Activated CD8-positive, alpha-beta memory T cell treated with anti-CD3 and anti-CD28 coated beads, Interleukin-2, amount 10 ng/mL, durations not matched to agents 7 days and 5 days (primary cell): ENCODE measurements at regions not wholly inside any gene's neighbourhood (a gene's known extent, or its start where the extent isn't known, plus 50 kb on each side); places are given as distances from the start of the nearest gene placed in this dataset.

Experiments used
- ATAC-seq: fragments of 150-1000 bp; cut with Tn5 transposase; one replicate; pipeline ENCODE4 v1.10.0; 2021; ENCODE audit warnings: moderate library complexity
- CTCF ChIA-PET: fragments of 350-600 bp; sonication (Branson Sonifier 250); formaldehyde crosslinking; loops from one replicate; lab custom pipeline; 2021; ENCODE audit warnings: antibody characterized with exemption; lab: Charles Lee
- DNase-seq: peaks from one replicate; pipeline ENCODE4 v3.0.0-alpha.2; 2020
- H3K27ac Mint-ChIP-seq: one replicate; pipeline ENCODE4 v1.8.0; 2021; ENCODE audit warnings: mild to moderate bottlenecking, mixed read lengths
- H3K27me3 Mint-ChIP-seq: one replicate; pipeline ENCODE4 v1.8.0; 2021; ENCODE audit warnings: mixed read lengths
- H3K36me3 Mint-ChIP-seq: one replicate; pipeline ENCODE4 v1.8.0; 2021; ENCODE audit warnings: mild to moderate bottlenecking, mixed read lengths
- H3K4me1 Mint-ChIP-seq: one replicate; pipeline ENCODE4 v1.8.0; 2021; ENCODE audit warnings: mixed read lengths
- H3K4me3 Mint-ChIP-seq: one replicate; pipeline ENCODE4 v1.8.0; 2021; ENCODE audit warnings: mild to moderate bottlenecking, moderate library complexity, mixed read lengths
- H3K9me3 Mint-ChIP-seq: one replicate; pipeline ENCODE4 v1.8.0; 2022; ENCODE audit warnings: low read depth, mixed read lengths

DNA sequence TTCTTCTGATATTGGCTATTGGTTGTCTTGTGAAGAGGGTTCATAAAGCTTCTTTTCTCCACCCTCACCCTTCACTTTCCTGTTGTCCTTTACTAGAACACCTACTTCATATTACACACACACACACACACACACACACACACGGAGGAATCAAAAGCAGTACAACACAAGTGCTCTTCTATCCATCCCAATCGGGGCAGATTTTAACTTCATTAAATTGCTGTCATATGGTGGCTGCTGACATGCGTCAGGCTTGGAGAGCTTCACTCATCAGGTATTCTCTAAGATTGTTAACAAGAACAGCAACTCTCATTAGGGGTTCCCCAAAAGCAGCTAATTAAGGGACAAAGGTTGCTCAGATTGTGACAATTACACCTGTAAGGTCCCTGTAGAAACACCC, 239.1 kb upstream of the MEIS2 start:
- H3K4me3 Mint-ChIP-seq = no peak overlapping the region
- DNase-seq = no peak
- H3K4me1 Mint-ChIP-seq = no peaks in the 10 kb centered on the region
- H3K27ac Mint-ChIP-seq = no peak overlapping the region
- CTCF ChIA-PET = no interaction called here
- H3K27me3 Mint-ChIP-seq = no peaks in the 10 kb centered on the region
- H3K9me3 Mint-ChIP-seq = peaks cover 10% of the 10 kb centered on the region
- no peak for ATAC-seq
- H3K36me3 Mint-ChIP-seq = no peaks in the 10 kb centered on the region

DNA sequence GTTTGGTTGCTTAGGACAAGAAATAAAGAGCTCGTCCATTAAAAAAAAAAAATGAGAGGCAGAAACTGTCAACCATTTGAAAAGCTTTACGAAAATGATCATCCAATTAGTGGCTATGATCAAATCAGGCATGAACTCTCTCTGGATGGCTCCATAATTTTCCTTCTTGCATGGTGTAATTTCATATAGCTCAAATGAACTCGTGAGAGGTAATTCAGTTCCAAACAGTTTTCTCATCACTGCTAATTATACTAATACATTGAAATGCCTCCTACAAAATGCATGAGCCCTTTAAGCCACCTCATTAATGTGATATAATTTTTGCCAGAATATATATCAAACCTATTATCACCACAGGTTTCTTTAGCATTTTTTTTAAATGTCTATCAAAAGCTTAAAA, 239.5 kb upstream of the MEIS2 start:
- H3K4me3 Mint-ChIP-seq = no peak overlapping the region
- DNase-seq (no peak), ATAC-seq (no peak)
- no peaks in the 10 kb centered on the region for H3K4me1 Mint-ChIP-seq
- H3K27ac Mint-ChIP-seq = no peak overlapping the region
- CTCF ChIA-PET = no interaction called here
- peaks cover 10% of the 10 kb centered on the region for H3K9me3 Mint-ChIP-seq
- no peaks in the 10 kb centered on the region for H3K36me3 Mint-ChIP-seq
- no peaks in the 10 kb centered on the region for H3K27me3 Mint-ChIP-seq

DNA sequence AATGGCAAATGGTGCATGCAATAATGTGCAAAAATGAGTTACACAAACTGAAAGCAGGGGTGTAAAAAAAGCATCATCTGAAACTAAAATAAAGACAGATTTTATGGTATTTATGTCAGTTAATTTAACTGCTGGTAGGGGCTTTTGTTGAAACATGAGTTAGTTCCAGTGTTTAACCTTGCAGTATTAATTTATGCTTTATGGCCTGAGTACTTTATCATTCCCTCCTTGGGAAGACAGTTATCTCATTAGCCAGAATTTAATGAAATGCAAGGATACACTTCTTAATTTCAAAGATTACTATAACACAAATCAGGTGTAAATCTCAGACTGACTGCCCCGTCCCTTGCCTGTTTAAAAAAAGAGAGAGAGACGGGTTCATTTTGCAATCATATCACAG, 240.1 kb upstream of the MEIS2 start:
- H3K27me3 Mint-ChIP-seq = no peaks in the 10 kb centered on the region
- H3K4me1 Mint-ChIP-seq = no peaks in the 10 kb centered on the region
- H3K9me3 Mint-ChIP-seq = peaks cover 7% of the 10 kb centered on the region
- CTCF ChIA-PET = no interaction called here
- ATAC-seq (no peak), DNase-seq (no peak)
- no peaks in the 10 kb centered on the region for H3K36me3 Mint-ChIP-seq
- no peak overlapping the region for H3K4me3 Mint-ChIP-seq
- H3K27ac Mint-ChIP-seq = no peak overlapping the region

DNA sequence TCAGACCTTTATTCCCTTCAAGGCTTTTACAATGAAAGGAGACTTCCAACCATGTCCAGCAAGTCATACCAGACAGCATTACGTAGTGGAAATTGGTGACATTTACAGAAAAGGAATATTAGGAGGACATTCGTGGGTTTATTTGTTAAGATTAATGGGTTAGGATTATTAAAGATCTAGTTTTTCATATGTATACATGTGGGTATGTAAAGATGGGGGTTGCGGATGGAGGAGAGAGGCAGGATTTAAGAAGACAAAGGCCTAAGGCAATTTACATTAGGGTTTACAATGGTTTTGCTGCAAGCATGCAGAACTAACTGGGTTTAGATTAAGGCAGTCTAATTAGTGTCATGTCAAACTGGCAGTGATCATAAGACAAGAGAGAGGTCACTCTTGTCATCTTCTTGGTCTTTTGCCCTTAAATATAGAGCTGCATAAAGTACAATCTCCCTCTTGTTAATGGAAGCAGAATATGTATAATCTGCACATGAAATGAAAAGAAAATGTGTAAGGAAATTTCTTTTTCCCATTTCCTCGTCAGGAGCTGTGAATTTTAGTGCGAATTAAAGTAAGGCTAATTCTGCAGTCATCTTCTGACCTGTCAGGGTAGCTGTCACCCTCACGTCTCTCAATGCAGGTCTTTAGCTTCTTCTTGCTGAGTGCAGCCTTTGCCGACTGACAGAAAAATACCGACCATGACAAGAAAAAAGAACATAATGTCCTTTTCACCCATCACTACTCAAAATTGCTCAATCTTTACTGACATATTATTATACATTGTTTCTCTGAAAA, 258.9 kb upstream of the MEIS2 start:
- CTCF ChIA-PET = no interaction called here
- no peak for ATAC-seq
- Mint-ChIP-seq H3K27ac (no peak overlapping the region), H3K4me3 (no peak overlapping the region), H3K9me3 (peaks cover 3% of the 10 kb centered on the region), H3K36me3 (no peaks in the 10 kb centered on the region), H3K4me1 (no peaks in the 10 kb centered on the region), H3K27me3 (no peaks in the 10 kb centered on the region)
- no peak for DNase-seq

DNA sequence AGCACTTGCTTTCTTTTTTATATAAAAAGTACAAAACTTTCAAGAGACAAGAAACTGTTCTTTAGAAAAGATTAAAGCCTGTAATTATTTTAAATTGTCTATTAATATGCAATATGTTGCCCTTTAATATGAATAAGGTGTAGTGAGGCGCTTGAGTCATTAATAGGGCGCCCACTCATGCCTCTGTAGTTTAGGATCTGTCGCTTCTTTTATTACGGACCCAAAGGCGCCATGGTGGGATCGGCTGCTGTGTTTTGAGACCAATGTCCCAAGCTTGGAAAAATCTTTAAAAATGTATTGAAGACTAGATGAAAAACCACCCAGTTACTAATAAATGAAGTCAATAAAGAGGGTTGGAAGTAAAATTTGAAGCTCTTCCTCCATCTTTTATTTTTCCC, 259.5 kb upstream of the MEIS2 start:
- Mint-ChIP-seq H3K4me1 (no peaks in the 10 kb centered on the region), H3K27me3 (no peaks in the 10 kb centered on the region), H3K27ac (no peak overlapping the region), H3K36me3 (no peaks in the 10 kb centered on the region), H3K9me3 (peaks cover 3% of the 10 kb centered on the region), H3K4me3 (no peak overlapping the region)
- CTCF ChIA-PET = no interaction called here
- DNase-seq (no peak), ATAC-seq (no peak)

DNA sequence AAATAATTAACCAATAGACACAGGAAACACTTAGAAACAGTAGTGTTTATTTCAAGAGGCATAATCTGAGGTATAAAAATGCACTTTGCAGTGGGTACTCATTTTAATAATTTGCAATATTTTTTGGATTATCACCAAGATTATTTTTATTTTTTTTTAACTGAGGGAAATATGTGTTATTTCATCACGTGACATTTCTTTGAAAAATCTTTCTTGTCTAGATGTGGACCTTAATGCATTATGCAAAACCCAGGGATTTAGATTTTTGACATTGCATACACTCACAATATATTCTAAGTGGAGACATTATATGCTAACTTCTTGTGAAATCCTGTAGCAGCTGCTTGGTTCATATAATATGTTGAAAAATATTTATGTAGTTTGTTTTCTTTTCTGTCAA, 260.4 kb upstream of the MEIS2 start:
- H3K4me3 Mint-ChIP-seq = no peak overlapping the region
- ATAC-seq (no peak), DNase-seq (no peak)
- H3K27me3 Mint-ChIP-seq = no peaks in the 10 kb centered on the region
- H3K27ac Mint-ChIP-seq = no peak overlapping the region
- H3K9me3 Mint-ChIP-seq = peaks cover under 1% of the 10 kb centered on the region
- no peaks in the 10 kb centered on the region for H3K4me1 Mint-ChIP-seq
- CTCF ChIA-PET = no interaction called here
- H3K36me3 Mint-ChIP-seq = no peaks in the 10 kb centered on the region

DNA sequence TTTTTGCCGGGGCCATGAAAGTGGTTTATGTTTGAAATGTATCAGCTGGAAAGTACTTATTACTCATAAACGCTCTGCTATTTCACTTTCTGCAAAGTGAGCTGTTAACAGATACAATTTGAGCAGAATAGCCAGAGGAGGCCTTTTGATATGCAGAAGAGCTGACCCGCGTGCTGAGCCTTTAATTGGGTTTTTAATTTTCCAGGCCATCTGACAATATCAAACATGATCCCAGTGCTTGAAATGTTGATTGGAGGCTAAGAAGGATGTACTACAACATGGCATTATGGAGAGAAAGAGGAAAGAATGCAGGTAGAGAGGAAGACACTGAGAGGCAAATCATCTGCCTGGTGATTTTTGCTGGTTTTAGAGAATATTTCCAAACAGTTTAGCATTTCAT, 261.3 kb upstream of the MEIS2 start:
- Mint-ChIP-seq H3K27me3 (no peaks in the 10 kb centered on the region), H3K36me3 (no peaks in the 10 kb centered on the region)

DNA sequence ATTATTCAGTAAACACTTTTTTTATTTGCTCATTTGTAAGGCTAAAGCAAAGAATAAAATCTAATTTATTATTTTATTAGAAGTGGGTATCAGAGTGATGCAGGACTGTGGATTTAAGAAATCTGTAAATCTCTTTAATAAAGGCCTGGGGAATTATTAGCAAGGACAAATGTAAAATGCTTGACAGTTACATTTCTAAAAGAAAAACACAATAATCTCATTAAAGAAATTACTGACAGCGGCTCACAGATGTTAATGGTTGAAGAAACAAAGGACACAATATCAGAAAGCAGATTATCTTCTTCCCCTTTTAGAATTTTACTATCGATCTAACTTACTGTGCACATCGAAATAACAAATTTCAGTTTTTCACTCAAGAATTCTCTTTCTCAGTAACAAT, 262.1 kb upstream of the MEIS2 start:
- H3K4me1 Mint-ChIP-seq = no peaks in the 10 kb centered on the region
- no peaks in the 10 kb centered on the region for H3K36me3 Mint-ChIP-seq
- ATAC-seq (no peak), DNase-seq (no peak)
- no peak overlapping the region for H3K4me3 Mint-ChIP-seq
- no peaks in the 10 kb centered on the region for H3K9me3 Mint-ChIP-seq
- CTCF ChIA-PET = no interaction called here
- no peaks in the 10 kb centered on the region for H3K27me3 Mint-ChIP-seq
- H3K27ac Mint-ChIP-seq = no peak overlapping the region

More for the DNA sequence above, 261.3 kb upstream of the MEIS2 start:
- Mint-ChIP-seq H3K4me1 (no peaks in the 10 kb centered on the region), H3K4me3 (no peak overlapping the region), H3K27ac (no peak overlapping the region), H3K9me3 (no peaks in the 10 kb centered on the region)
- CTCF ChIA-PET = no interaction called here
- no peak for DNase-seq
- ATAC-seq = no peak

DNA sequence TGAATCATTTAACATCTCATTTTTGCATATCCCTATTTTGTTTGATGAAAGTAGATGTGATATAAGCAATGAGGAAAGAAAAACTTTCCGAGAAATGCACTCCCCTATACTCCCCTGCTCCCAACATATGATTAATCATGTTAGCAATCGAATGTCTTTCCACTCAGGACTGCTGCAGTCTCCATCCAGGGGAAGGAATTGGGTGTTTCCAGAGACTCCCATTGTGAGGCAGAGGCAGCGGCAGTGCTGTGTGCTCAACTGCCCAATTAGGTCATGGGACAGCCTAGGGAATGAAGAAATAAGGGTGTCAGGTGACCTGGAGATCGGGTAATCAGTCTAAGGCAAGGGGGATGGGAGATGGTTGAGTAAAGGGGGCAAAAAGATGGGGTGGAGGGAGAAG, 268.6 kb upstream of the MEIS2 start:
- Mint-ChIP-seq H3K27ac (no peak overlapping the region), H3K4me1 (no peaks in the 10 kb centered on the region), H3K36me3 (no peaks in the 10 kb centered on the region), H3K9me3 (peaks cover 11% of the 10 kb centered on the region), H3K27me3 (no peaks in the 10 kb centered on the region), H3K4me3 (no peak overlapping the region)
- DNase-seq (no peak), ATAC-seq (no peak)
- CTCF ChIA-PET = no interaction called here

DNA sequence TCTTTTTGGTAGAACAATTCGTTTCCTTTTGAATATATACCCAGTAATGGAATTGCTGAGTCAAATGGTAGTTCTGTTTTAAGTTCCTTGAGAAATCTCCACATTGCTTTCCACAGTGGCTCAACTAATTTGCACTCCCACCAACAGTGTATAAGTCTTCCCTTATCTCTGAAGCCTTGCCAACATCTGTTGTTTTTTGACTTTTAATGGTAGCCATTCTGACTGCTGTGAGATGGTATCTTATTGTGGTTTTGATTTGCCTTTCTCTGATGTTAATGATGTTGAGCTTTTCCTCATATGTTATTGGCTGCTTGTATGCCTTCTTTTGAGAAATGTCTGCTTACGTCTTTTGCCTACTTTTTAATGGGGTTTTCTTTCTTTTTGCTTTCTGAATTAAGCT, 270.6 kb upstream of the MEIS2 start:
- CTCF ChIA-PET = no interaction called here
- Mint-ChIP-seq H3K4me3 (no peak overlapping the region), H3K36me3 (no peaks in the 10 kb centered on the region), H3K4me1 (no peaks in the 10 kb centered on the region), H3K27me3 (no peaks in the 10 kb centered on the region), H3K9me3 (peaks cover 11% of the 10 kb centered on the region), H3K27ac (no peak overlapping the region)
- ATAC-seq = no peak
- no peak for DNase-seq

DNA sequence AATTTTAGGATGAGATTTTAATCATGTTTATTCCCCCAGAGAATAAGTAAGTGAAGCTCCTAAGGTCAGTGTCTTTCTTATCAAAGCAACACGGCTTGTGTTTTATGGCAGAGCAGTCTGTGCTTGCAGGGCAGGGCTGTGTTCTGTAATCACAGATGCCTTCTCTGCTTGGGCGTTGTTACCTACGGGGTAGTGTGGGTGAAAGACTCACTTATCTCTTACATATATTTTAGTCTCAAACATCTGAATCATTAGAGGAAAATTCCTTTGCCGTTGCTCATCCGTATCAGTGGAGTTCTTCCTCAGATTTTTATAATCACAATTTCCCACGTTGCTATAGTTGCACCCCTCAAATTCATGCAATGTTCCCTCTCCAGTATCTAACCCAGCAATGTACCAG, 271.7 kb upstream of the MEIS2 start:
- CTCF ChIA-PET = no interaction called here
- Mint-ChIP-seq H3K4me1 (no peaks in the 10 kb centered on the region), H3K27me3 (no peaks in the 10 kb centered on the region), H3K36me3 (no peaks in the 10 kb centered on the region), H3K27ac (no peak overlapping the region), H3K9me3 (peaks cover 13% of the 10 kb centered on the region), H3K4me3 (no peak overlapping the region)
- ATAC-seq = no peak
- DNase-seq = no peak

DNA sequence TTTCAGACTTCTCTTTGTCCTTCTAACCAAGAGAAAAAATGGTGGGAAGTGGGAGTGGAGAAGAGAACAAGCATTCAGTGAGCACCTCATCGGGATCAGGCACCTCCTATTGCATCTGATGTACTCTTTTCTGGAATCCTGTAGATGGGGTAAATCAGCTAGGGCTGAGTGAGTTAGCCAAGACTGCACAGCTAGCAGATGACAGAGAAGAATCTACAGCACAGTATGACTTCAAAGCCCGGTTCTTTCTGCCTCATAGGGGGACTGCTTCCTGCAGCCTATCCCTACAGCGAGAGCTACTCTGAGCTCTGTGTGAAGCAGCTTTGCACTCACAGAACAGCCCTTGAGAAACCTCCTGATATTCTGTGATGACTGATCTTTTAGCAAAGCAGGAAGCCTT, 275.2 kb upstream of the MEIS2 start:
- CTCF ChIA-PET = no interaction called here

DNA sequence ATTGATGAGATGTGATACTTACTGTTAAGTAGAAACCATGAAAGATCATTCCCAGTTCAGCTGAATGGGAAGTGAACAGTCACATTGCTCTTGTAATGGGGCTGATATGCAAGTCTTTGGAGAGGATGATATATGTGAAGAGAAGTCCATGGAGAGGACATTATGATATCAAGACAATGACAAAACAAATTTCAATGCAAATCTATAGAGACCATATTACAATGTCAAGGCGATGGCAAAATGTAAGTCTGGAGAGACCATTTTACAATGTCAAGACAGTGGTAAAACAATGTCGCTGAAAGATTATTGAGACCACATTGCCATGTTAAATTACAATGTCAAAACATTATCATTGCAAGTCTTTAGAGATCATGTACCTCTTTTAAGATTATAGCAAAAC, 277.1 kb upstream of the MEIS2 start:
- ATAC-seq (no peak), DNase-seq (no peak)
- peaks cover 8% of the 10 kb centered on the region for H3K9me3 Mint-ChIP-seq
- no peak overlapping the region for H3K27ac Mint-ChIP-seq
- CTCF ChIA-PET = no interaction called here
- H3K27me3 Mint-ChIP-seq = no peaks in the 10 kb centered on the region
- no peaks in the 10 kb centered on the region for H3K36me3 Mint-ChIP-seq
- H3K4me1 Mint-ChIP-seq = no peaks in the 10 kb centered on the region
- H3K4me3 Mint-ChIP-seq = no peak overlapping the region

More for the DNA sequence above, 275.2 kb upstream of the MEIS2 start:
- Mint-ChIP-seq H3K27me3 (no peaks in the 10 kb centered on the region), H3K36me3 (no peaks in the 10 kb centered on the region), H3K27ac (no peak overlapping the region), H3K9me3 (peaks cover 13% of the 10 kb centered on the region), H3K4me3 (no peak overlapping the region), H3K4me1 (no peaks in the 10 kb centered on the region)
- ATAC-seq (no peak), DNase-seq (no peak)

DNA sequence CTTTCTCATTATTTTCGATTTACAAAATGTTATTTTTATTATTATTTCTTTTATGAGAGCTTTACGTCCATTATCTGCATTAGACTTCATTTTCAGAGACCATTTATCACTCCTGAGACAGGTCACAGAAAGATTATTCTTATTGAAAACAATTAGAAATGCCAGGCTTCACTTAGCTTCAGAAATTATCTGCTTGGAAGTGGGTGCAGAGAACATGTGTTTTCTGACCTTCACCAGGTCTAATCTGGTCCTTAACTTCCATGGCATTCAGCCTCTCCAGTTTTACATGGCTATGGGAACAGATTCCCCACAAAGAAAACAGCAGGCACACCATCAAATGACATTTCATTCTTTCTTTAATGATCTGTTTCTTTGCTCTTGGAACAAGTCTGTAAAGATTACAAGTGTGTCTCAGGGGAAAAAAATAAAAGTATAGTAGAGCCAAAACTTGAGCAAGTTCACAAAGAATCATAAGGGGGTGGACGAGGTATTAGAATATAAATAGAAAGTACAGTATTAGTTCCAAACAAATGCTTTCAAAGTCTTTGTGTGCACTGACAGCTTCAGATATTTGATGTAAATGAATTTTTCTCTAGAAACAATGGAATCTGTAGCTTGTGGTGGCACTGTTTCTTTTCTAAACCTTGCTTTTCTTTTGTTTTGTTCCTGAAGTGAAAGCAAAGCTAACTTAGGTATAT, 294.2 kb upstream of the MEIS2 start:
- H3K4me3 Mint-ChIP-seq = no peak overlapping the region
- H3K9me3 Mint-ChIP-seq = peaks cover 15% of the 10 kb centered on the region
- H3K27me3 Mint-ChIP-seq = no peaks in the 10 kb centered on the region
- no peak overlapping the region for H3K27ac Mint-ChIP-seq
- H3K4me1 Mint-ChIP-seq = no peaks in the 10 kb centered on the region
- ATAC-seq (no peak), DNase-seq (no peak)
- no peaks in the 10 kb centered on the region for H3K36me3 Mint-ChIP-seq
- CTCF ChIA-PET = no interaction called here
